GM20000 (cell line): ENCODE measurements at regions not wholly inside any gene's neighbourhood (a gene's known extent, or its start where the extent isn't known, plus 50 kb on each side); places are given as distances from the start of the nearest gene placed in this dataset.

Experiments
- DNase-seq: peaks from one replicate; pipeline ENCODE4 v3.0.0; 2012; ENCODE audit warnings: low spot score
- TF ChIP-seq, protein P1 (sequence below): IDR thresholded peaks from 2 replicates; pipeline ENCODE4 v1.5.1; 2012; ENCODE audit warnings: mild to moderate bottlenecking, control low read depth; ENCODE audit errors: extremely low read depth, missing control alignments

- TF ChIP-seq, protein P1, sequence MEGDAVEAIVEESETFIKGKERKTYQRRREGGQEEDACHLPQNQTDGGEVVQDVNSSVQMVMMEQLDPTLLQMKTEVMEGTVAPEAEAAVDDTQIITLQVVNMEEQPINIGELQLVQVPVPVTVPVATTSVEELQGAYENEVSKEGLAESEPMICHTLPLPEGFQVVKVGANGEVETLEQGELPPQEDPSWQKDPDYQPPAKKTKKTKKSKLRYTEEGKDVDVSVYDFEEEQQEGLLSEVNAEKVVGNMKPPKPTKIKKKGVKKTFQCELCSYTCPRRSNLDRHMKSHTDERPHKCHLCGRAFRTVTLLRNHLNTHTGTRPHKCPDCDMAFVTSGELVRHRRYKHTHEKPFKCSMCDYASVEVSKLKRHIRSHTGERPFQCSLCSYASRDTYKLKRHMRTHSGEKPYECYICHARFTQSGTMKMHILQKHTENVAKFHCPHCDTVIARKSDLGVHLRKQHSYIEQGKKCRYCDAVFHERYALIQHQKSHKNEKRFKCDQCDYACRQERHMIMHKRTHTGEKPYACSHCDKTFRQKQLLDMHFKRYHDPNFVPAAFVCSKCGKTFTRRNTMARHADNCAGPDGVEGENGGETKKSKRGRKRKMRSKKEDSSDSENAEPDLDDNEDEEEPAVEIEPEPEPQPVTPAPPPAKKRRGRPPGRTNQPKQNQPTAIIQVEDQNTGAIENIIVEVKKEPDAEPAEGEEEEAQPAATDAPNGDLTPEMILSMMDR = no peak
- DNase-seq = no peak
Observed at GRCh38 chr9:120152295-120152694, 427.7 kb downstream of the CDK5RAP2 start.

GRCh38 chr9:120151806-120152205 lies 428.2 kb downstream of the CDK5RAP2 start:
- TF ChIP-seq, protein P1 = no peak
- DNase-seq = no peak

- TF ChIP-seq, protein P1 = no peak
- no peak for DNase-seq
Observed at GRCh38 chr9:120151149-120151548, 428.8 kb downstream of the CDK5RAP2 start.

DNA sequence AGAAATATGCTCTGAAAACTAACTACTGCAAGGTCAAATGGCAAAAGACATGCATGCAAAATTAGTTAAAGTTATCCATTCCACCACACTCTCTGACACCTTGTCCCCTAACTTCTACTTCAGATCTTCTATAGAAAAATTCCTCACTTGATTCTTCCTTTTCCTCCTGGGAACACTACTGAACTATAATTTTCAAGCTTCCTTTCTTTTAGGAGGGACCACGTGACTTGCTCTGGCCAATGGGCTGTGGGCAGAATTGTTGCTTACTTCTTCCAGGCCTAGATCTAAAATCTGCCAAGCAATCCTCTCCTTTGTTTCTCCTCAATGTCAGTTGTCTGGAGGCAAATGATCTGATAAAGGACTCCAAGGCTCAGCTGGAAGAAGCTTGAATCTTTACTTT lies 441.0 kb downstream of the CDK5RAP2 start:
- no peak for DNase-seq
- TF ChIP-seq, protein P1 = no peak

- no peak for DNase-seq
- TF ChIP-seq, protein P1 = no peak
Observed at GRCh38 chr9:120137186-120137840, 442.7 kb downstream of the CDK5RAP2 start.

- TF ChIP-seq, protein P1 = no peak
Observed at GRCh38 chr9:120136696-120137095, 443.3 kb downstream of the CDK5RAP2 start.

GRCh38 chr9:120117081-120117480 lies 462.9 kb downstream of the CDK5RAP2 start:
- TF ChIP-seq, protein P1 = no peak
- no peak for DNase-seq

More at GRCh38 chr9:120136696-120137095, 443.3 kb downstream of the CDK5RAP2 start:
- no peak for DNase-seq
